ENCODE measurements at regions not wholly inside any gene's neighbourhood (a gene's known extent, or its start where the extent isn't known, plus 50 kb on each side); places are given as distances from the start of the nearest gene placed in this dataset.

DNA sequence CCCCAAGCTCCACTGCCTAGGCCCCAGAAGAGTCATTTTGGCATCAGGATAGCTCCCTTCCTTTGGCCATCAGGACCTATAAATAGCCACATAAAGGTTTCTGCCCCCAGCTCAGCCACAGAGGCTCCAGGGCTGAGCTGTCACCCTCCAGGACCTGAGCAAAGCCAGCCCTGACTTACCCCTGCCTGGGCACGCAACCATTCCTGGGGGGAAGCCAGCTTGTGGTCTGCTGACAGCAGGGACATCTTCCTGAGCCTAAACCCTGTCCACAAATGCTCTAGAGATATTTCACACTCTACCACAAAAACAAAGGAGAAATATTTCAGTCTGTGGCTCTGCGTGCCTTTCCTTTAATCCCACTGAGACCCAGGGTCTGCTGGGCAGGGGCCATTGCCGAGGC is 123.7 kb upstream of the CCL2 start:
- Histone ChIP-seq H3K9me3 (ENCODE audit: low read length) (no peaks in the 10 kb centered on the region), H3K27me3 (ENCODE audit: insufficient read depth, low read length) (no peaks in the 10 kb centered on the region; the same call in 1 of the 2 replicates), H3F3A (ENCODE audit: insufficient read depth, low read length) (no peaks in the 10 kb centered on the region), H3K9me2 (ENCODE audit: low read depth, low read length) (no peaks in the 10 kb centered on the region), H2AFZ (ENCODE audit: low read length) (no peak overlapping the region), H3K27ac (ENCODE audit: low read depth, low read length, poor library complexity, severe bottlenecking) (no peak overlapping the region), H3K36me3 (ENCODE audit: insufficient read depth, low read length) (no peaks in the 10 kb centered on the region), H4K20me1 (ENCODE audit: insufficient read depth, low read length) (no peaks in the 10 kb centered on the region), H3K79me2 (ENCODE audit: insufficient read depth, low read length) (no peaks in the 10 kb centered on the region), H3K4me3 (ENCODE audit: low read depth, low read length, poor library complexity, severe bottlenecking) (no peak overlapping the region), H3K9ac (ENCODE audit: low read length) (no peak overlapping the region), H3K4me1 (ENCODE audit: insufficient read depth, low read length, severe bottlenecking) (no peaks in the 10 kb centered on the region), H3K4me2 (ENCODE audit: low read length) (no peak overlapping the region)
- TF ChIP-seq, protein P1, sequence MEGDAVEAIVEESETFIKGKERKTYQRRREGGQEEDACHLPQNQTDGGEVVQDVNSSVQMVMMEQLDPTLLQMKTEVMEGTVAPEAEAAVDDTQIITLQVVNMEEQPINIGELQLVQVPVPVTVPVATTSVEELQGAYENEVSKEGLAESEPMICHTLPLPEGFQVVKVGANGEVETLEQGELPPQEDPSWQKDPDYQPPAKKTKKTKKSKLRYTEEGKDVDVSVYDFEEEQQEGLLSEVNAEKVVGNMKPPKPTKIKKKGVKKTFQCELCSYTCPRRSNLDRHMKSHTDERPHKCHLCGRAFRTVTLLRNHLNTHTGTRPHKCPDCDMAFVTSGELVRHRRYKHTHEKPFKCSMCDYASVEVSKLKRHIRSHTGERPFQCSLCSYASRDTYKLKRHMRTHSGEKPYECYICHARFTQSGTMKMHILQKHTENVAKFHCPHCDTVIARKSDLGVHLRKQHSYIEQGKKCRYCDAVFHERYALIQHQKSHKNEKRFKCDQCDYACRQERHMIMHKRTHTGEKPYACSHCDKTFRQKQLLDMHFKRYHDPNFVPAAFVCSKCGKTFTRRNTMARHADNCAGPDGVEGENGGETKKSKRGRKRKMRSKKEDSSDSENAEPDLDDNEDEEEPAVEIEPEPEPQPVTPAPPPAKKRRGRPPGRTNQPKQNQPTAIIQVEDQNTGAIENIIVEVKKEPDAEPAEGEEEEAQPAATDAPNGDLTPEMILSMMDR (IDR thresholded peaks at IDR 0.05; ENCODE audit: low read length) = no peak
- no peak for TF ChIP-seq EZH2 (IDR thresholded peaks at IDR 0.05; ENCODE audit: borderline replicate concordance, low read length)

DNA sequence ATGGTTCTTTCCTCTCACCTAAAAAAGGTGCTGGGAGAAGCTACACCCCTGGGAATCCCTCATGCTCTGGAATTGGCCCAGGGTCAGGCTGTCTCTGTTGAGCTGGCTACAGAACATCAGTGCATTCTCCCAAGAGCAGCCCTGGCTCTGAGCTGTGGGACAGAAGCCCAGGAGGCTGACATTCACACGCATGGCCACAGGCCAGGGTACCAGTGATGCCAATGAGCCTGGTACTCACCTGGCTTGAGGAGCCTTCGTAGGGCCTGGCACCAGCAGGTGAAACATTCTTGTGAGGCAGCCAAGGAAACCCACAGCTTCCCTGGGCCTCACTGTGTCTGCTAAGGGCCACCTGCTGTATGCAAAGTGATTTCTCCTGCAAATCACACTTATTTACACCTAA is 121.7 kb upstream of the CCL2 start:
- no peaks in the 10 kb centered on the region for H3K36me3 ChIP-seq (ENCODE audit: insufficient read depth, low read length)
- no peaks in the 10 kb centered on the region for H3K9me2 ChIP-seq (ENCODE audit: low read depth, low read length)
- no peaks in the 10 kb centered on the region for H3K79me2 ChIP-seq (ENCODE audit: insufficient read depth, low read length)
- no peak overlapping the region for H3K4me3 ChIP-seq (ENCODE audit: low read depth, low read length, poor library complexity, severe bottlenecking)
- no peak overlapping the region for H3K27ac ChIP-seq (ENCODE audit: low read depth, low read length, poor library complexity, severe bottlenecking)
- no peaks in the 10 kb centered on the region for H4K20me1 ChIP-seq (ENCODE audit: insufficient read depth, low read length)
- no peaks in the 10 kb centered on the region for H3F3A ChIP-seq (ENCODE audit: insufficient read depth, low read length)
- H3K4me1 ChIP-seq (ENCODE audit: insufficient read depth, low read length, severe bottlenecking) = no peaks in the 10 kb centered on the region
- no peak overlapping the region for H2AFZ ChIP-seq (ENCODE audit: low read length)
- no peak overlapping the region for H3K9ac ChIP-seq (ENCODE audit: low read length)
- H3K27me3 ChIP-seq (ENCODE audit: insufficient read depth, low read length) = no peaks in the 10 kb centered on the region; the same call in 1 of the 2 replicates
- TF ChIP-seq EZH2 (IDR thresholded peaks at IDR 0.05; ENCODE audit: borderline replicate concordance, low read length) = no peak
- TF ChIP-seq, protein P1 (IDR thresholded peaks at IDR 0.05; ENCODE audit: low read length) = no peak
- H3K9me3 ChIP-seq (ENCODE audit: low read length) = no peaks in the 10 kb centered on the region
- no peak overlapping the region for H3K4me2 ChIP-seq (ENCODE audit: low read length)

DNA sequence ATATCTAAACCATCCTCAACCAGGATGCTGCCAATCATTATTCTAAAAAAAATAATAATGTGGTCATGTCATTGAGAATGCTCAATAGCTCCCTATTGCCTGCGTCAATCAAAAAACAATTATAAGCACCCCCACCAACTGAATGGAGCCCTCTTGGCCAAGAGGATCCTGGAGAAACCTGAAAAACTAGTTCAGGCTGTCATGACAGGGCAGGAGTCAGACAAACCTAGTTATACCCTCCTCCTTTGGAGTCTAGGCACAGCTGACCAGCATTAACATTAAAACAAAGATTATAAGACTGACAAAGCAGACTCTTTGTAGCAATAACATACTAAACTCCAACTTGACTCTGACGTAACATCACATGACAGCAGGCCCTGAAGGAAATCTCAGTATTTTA is 119.2 kb upstream of the CCL2 start:
- Histone ChIP-seq H3K79me2 (ENCODE audit: insufficient read depth, low read length) (no peaks in the 10 kb centered on the region), H3K27ac (ENCODE audit: low read depth, low read length, poor library complexity, severe bottlenecking) (no peak overlapping the region), H3K4me3 (ENCODE audit: low read depth, low read length, poor library complexity, severe bottlenecking) (no peak overlapping the region), H3K27me3 (ENCODE audit: insufficient read depth, low read length) (no peaks in the 10 kb centered on the region; the same call in 1 of the 2 replicates), H3K9me3 (ENCODE audit: low read length) (no peaks in the 10 kb centered on the region), H3K9ac (ENCODE audit: low read length) (no peak overlapping the region), H2AFZ (ENCODE audit: low read length) (no peak overlapping the region), H3K36me3 (ENCODE audit: insufficient read depth, low read length) (no peaks in the 10 kb centered on the region), H3K4me2 (ENCODE audit: low read length) (no peak overlapping the region), H3F3A (ENCODE audit: insufficient read depth, low read length) (no peaks in the 10 kb centered on the region), H3K4me1 (ENCODE audit: insufficient read depth, low read length, severe bottlenecking) (no peaks in the 10 kb centered on the region), H4K20me1 (ENCODE audit: insufficient read depth, low read length) (no peaks in the 10 kb centered on the region), H3K9me2 (ENCODE audit: low read depth, low read length) (no peaks in the 10 kb centered on the region)
- TF ChIP-seq, protein P1 (IDR thresholded peaks at IDR 0.05; ENCODE audit: low read length) = no peak
- no peak for TF ChIP-seq EZH2 (IDR thresholded peaks at IDR 0.05; ENCODE audit: borderline replicate concordance, low read length)
